ENCODE measurements at regions not wholly inside any gene's neighbourhood (a gene's known extent, or its start where the extent isn't known, plus 50 kb on each side); places are given as distances from the start of the nearest gene placed in this dataset.

- no peak for DNase-seq
These were observed 380.0 kb upstream of the MARCKS start for GRCh38 chr6:113476937-113477839.

- no peak for DNase-seq
These were observed 376.5 kb upstream of the MARCKS start for GRCh38 chr6:113480616-113481015.

- no peak for DNase-seq
These were observed 375.7 kb upstream of the MARCKS start for GRCh38 chr6:113481458-113481857.

- DNase-seq, result no peak
These were observed 375.2 kb upstream of the MARCKS start for GRCh38 chr6:113481910-113482309.

GRCh38 chr6:113482771-113483170 lies 374.4 kb upstream of the MARCKS start:
- no peak for DNase-seq

- DNase-seq, result no peak
These were observed 370.9 kb upstream of the MARCKS start for GRCh38 chr6:113486199-113486598.

GRCh38 chr6:113487489-113488058 lies 369.6 kb upstream of the MARCKS start:
- no peak for DNase-seq

- no peak for DNase-seq
These were observed 369.1 kb upstream of the MARCKS start for GRCh38 chr6:113488061-113488460.

- DNase-seq, result no peak
These were observed 368.1 kb upstream of the MARCKS start for GRCh38 chr6:113488812-113489685.

GRCh38 chr6:113489952-113490746 lies 367.0 kb upstream of the MARCKS start:
- no peak for DNase-seq

GRCh38 chr6:113491376-113491775 lies 365.8 kb upstream of the MARCKS start:
- DNase-seq, result no peak

GRCh38 chr6:113493991-113494390 lies 363.2 kb upstream of the MARCKS start:
- DNase-seq, result no peak

GRCh38 chr6:113495521-113495920 lies 361.6 kb upstream of the MARCKS start:
- DNase-seq, result no peak

GRCh38 chr6:113496166-113496565 lies 361.0 kb upstream of the MARCKS start:
- no peak for DNase-seq

GRCh38 chr6:113500221-113500620 lies 356.9 kb upstream of the MARCKS start:
- DNase-seq, result no peak

GRCh38 chr6:113505084-113505699 lies 352.0 kb upstream of the MARCKS start:
- DNase-seq, result no peak

GRCh38 chr6:113508249-113508648 lies 348.9 kb upstream of the MARCKS start:
- no peak for DNase-seq

GRCh38 chr6:113511100-113511499 lies 346.0 kb upstream of the MARCKS start:
- peak in 1 of 14 donors; percentile 2 for DNase-seq

GRCh38 chr6:113512576-113512975 lies 344.6 kb upstream of the MARCKS start:
- DNase-seq, result no peak

- no peak for DNase-seq
These were observed 344.1 kb upstream of the MARCKS start for GRCh38 chr6:113513086-113513485.

- no peak for DNase-seq
These were observed 334.8 kb upstream of the MARCKS start for GRCh38 chr6:113522376-113522775.

GRCh38 chr6:113524826-113525225 lies 332.3 kb upstream of the MARCKS start:
- no peak for DNase-seq

All from C1 segment of cervical spinal cord (tissue), 14 donors.